ENCODE measurements at regions not wholly inside any gene's neighbourhood (a gene's known extent, or its start where the extent isn't known, plus 50 kb on each side); places are given as distances from the start of the nearest gene placed in this dataset.
A peak's percentile ranks its signal among the peaks of the same experiment; 100 is the strongest.

DNA sequence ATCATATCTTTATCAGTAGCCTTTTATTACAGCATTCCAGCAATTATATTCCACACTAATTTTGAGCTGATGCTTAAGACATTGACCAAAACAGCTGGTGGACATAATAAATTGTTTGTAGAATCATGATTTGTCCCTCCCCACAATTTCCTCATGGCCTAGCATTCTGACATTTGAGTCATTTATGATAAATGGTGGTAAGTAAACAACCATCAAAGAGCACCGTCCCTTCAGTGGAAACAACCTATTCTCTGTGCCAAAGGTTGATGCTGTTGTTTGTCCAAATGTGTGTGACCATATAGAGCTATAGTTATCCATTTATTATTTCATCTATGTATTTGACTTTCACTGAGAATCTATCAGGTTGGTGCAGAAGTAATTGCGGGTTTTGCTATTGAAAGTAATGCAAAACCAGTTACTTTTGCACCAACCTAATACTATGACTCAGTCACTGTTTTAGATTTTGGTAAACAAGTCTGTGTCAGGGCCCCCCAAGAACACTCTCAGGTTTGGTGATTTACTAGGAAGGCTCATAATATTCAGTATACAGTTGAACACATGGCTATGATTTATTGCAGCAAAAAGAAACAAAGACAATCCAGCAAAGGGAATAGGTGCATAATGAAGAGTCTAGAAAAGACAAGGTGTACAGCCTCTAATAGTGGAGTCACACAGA lies 608.7 kb upstream of the REG3G start (continued):
- no peak for TF ChIP-seq SOX6 (IDR thresholded peaks at IDR 0.05)
- peak; percentile 33; the same call in 1 of the 2 replicates for TF ChIP-seq SOX6 (CRISPR knock-in tag; IDR thresholded peaks at IDR 0.05)
- TF ChIP-seq ZNF605 (CRISPR knock-in tag; IDR thresholded peaks at IDR 0.05): no peak
- TF ChIP-seq HMG20A (CRISPR knock-in tag; IDR thresholded peaks at IDR 0.05; ENCODE audit: borderline replicate concordance): peak; percentile 64; the same call in 1 of the 2 replicates
- TF ChIP-seq SATB2 (CRISPR knock-in tag; IDR thresholded peaks at IDR 0.05): no peak
- TF ChIP-seq ATF2 (CRISPR knock-in tag; IDR thresholded peaks at IDR 0.05): no peak
- no peak for TF ChIP-seq REXO4 (CRISPR knock-in tag; IDR thresholded peaks at IDR 0.05; ENCODE audit: borderline replicate concordance)
- TF ChIP-seq MED8 (CRISPR knock-in tag; IDR thresholded peaks at IDR 0.05; ENCODE audit: insufficient replicate concordance): no peak
- TF ChIP-seq CCDC6 (CRISPR knock-in tag; IDR thresholded peaks at IDR 0.05): no peak
- TF ChIP-seq, protein P1, sequence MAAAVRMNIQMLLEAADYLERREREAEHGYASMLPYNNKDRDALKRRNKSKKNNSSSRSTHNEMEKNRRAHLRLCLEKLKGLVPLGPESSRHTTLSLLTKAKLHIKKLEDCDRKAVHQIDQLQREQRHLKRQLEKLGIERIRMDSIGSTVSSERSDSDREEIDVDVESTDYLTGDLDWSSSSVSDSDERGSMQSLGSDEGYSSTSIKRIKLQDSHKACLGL (CRISPR knock-in tag; IDR thresholded peaks at IDR 0.05): no peak
- TF ChIP-seq MXI1 (IDR thresholded peaks at IDR 0.05; ENCODE audit: borderline replicate concordance, low read depth, low read length): peak; percentile 22; the same call in 1 of the 3 replicates
- TF ChIP-seq ZBTB42 (CRISPR knock-in tag; IDR thresholded peaks at IDR 0.05): no peak
- TF ChIP-seq POGZ (CRISPR knock-in tag; IDR thresholded peaks at IDR 0.05): peak; percentile 35; the same call in 1 of the 2 replicates
- TF ChIP-seq ZNF142 (CRISPR knock-in tag; IDR thresholded peaks at IDR 0.05): no peak
- no peak for TF ChIP-seq HIC2 (CRISPR knock-in tag; IDR thresholded peaks at IDR 0.05; ENCODE audit: low read depth)
- TF ChIP-seq ZMYM4 (CRISPR knock-in tag; IDR thresholded peaks at IDR 0.05): no peak
- peak in 1 of 2 experiments; percentile 70; a peak in 2 of 4 replicates for TF ChIP-seq EP300 (IDR thresholded peaks at IDR 0.05; ENCODE audit: low read depth in 2 of 2, low read length in 2 of 2)
- TF ChIP-seq EP300 (CRISPR knock-in tag; IDR thresholded peaks at IDR 0.05; ENCODE audit: borderline replicate concordance): no peak; the same call in 1 of the 2 replicates
- no peak for TF ChIP-seq CAMTA2 (CRISPR knock-in tag; IDR thresholded peaks at IDR 0.05; ENCODE audit: borderline replicate concordance)
- no peak for TF ChIP-seq KLF6 (CRISPR knock-in tag; IDR thresholded peaks at IDR 0.05)
- peak; percentile 35 for TF ChIP-seq TBL1XR1 (IDR thresholded peaks at IDR 0.05; ENCODE audit: borderline replicate concordance, low read length, partially characterized antibody)
- TF ChIP-seq JUND (CRISPR knock-in tag; IDR thresholded peaks at IDR 0.05): no peak

All from HepG2 (cell line).